GM18498 (cell line): ENCODE measurements at regions not wholly inside any gene's neighbourhood (a gene's known extent, or its start where the extent isn't known, plus 50 kb on each side); places are given as distances from the start of the nearest gene placed in this dataset.

Experiments
- ATAC-seq: cut with Tn5 transposase; IDR thresholded peaks from one replicate; pipeline ENCODE4 v1.9.1; 2021; ENCODE audit warnings: mild to moderate bottlenecking, moderate library complexity; ENCODE audit not compliant: unreplicated experiment

DNA sequence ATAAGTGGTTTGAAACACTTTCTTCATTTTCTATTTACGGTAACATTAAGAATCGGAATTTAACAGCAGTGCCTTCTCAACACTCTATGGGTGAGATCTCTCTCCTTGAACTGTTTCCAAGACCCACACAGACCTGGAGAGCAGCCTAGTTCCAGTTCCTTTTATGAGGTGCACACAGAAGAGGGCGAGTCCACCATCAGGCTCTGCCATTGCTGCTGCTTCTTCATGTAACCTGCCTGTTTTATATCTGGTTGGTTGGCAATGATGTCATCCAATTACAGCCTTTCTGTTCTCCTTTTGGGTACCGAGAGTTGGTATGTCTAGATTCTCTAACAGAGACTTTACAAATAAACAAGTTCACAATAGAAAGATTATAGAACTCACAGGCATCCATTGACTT is 225.7 kb downstream of the UTP18 start:
- no peak for ATAC-seq

DNA sequence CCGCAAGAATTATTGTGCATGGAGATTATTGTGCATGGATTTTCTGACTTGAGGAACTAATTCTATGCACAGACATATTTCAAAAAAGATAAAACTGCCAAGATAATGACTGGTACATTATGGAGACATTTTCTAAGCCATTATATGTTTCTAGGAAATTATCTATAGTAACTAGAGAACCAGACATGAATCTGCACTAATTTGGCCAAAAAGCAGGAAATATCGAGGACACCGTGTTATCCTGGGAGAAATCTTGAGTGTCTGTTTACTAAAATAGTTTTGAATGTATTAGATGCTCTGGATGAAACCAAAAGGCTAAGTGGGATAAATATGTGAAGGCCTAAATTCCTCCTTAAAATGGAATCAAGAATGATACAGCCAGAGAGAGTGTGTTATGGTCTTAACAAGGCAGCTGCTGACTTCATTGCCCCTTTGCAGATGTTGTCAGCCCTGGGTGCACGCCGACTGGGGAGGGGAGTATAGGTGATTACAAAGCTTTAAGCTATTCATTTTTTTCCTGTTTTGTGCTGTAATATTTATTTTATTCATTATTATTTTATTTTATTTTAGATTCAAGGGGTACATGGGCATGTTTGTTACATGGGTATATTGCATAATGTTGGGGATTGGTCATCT is 226.7 kb downstream of the UTP18 start:
- ATAC-seq = no peak

DNA sequence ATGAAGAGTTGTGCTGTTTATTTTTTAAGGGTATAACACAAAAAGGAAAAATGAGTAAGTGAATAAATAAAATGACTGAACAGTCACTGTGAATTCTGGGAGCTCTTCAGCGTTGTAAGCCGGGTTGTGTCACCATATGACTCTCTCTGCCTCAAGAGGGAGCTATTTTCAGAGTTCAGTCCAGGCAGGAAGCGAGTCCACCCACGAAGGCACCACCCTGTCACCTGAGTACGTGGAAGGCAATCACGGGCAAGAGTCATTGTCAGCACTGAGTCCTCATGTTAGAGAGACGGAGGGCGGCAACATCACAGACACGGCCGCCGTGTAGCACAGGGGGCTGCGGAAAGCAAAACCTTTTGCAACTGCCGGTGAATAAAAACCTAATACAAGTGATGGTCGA is 227.6 kb downstream of the UTP18 start:
- ATAC-seq = no peak

DNA sequence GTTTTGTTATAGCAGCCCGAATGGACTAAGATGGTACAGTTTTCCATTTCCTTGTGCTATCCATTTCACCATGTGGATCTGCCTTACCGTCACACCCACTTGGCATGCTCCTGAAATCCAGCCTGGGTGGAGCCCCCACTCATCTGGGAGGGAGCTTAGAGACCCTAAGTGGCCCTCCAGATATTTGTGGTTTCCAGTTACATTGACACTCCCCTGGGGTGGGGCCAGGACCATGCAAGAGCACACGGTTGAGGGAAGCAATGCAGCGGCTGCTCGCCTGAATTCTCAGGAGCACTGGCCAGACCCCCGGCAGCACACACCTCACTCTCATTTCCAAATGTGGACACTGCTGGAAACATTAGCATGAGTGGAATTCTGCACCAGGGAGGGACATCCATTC is 231.1 kb downstream of the UTP18 start:
- no peak for ATAC-seq

DNA sequence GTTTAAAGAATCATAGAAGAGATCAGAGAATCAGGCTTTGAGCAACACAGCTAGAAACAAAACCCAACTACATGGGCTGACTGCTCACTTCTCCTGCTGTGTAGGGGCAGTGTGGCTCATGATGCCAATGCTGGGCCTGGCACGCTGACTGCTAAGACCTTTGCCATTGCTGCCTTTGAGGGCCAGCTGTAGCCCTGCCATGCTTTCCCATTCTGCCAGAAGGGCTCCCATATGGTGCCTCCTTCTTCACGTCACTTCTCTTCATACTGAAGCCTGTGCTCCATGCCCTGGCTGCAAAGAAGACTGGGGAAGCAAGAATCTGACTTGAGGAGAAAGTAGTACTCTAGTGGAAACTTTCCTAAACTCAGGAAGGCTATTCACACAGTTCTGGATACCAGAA is 232.9 kb downstream of the UTP18 start:
- no peak for ATAC-seq

DNA sequence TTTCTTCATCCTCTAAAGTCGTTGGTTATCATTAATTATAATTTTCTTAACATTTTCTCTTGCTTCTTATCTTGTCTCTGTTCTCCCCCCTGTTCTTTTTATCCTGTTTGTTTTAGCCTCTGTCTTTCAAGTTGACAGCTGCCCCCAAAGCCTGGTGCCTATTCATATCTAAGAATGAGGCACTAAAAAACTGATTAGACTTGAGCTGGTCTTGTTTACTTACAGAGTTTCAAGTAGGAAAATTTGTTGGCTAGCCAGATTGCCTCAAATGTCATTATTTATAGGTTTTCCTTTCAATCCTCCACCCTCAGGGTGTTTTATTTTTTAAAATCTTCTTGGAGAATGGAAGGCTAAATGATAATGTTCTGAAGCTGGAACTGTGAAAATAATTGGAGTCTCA is 236.0 kb downstream of the UTP18 start:
- no peak for ATAC-seq

DNA sequence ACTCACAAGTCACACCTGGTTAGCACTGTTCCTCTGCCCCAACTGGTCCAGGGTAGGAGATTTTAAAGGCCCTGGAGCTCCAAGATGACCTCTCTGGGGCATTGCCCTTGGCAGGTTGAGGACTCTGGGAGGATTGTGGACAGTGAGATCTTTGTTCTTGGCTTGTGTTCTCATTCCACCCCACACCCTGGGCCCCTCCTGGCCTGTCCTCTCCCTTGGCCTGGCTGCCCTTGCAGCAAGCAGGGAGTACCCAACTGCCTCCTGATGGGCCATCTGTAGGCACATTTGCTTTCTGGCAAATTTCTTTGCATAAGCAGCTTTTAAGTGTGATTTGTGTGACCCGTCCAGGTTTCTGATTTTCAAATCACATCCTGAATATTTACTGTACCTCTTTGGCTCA is 239.6 kb downstream of the UTP18 start:
- ATAC-seq = no peak

DNA sequence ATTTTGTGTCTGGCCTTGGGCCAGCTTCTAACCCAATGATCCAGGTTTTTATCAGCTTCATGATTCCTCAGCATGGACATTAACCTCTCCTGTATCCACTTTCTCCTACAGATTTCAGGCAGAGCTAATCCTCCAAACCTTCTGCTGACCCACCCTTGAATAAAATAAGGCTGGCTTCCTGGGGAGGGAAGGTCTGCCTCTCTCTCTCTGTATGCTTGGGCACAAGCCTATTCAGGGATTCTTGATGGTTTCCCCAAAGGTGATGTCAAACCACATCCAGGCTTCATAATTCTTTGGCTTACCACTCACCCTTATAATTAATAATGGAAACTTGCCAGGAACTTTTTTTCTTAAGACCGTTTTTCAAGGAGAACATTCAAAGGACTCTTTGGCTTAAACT is 240.1 kb downstream of the UTP18 start:
- ATAC-seq = no peak

DNA sequence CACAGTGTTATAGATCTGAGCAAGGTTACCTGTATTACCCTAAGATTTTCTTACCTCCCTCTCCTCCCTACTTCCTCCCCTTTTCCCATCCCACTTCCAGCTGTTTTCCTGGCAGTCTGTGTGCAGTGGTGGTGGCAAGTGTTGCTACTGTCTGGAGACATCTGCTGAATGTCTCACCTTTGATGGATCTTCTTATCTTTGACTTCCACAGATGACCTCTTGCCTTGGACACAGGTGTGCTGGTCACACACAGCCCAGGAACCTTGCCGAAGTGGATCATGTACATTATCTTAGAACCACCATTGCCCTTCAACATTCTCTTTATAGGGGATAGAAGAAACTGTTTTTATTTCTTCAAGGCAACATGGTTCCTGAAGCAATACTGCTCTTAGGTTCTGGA is 245.1 kb downstream of the UTP18 start:
- no peak for ATAC-seq

DNA sequence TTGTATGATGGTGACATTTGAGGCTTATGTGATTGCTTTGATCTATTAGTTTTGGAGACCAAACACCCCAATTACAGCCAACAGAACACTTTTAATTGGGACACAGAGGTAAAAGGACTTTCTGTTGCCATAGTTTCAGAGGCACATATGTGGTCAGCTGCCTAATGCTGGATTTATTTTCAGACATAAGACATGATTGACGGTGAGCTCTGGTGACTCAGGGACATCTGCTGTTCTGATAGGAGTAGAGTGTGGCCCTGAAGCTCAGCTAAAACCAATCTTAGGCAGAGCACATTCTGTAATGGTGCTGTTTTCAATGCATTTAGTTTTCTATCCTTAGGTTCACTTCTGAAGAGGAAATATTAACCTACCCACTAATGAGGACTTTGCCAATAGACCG is 247.1 kb downstream of the UTP18 start:
- ATAC-seq = no peak

DNA sequence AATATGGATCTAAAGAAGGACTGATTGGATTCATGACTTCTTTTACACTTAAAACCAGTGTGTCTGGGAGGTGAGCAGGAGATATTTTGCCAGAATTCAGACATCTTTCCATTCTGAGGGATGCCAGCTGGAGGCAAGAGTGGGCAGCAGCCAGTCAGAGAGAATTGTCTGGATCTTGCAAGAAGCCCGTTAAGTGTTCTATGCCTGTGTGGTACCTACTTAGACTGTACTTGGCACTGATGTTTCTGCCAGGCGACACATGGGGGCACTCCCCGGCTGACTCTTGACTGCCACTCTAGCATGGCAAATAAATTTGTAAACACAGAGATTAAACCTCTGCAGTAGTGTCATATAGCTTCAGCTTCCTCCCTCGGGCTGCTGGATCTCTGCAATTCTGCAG is 247.7 kb downstream of the UTP18 start:
- no peak for ATAC-seq

DNA sequence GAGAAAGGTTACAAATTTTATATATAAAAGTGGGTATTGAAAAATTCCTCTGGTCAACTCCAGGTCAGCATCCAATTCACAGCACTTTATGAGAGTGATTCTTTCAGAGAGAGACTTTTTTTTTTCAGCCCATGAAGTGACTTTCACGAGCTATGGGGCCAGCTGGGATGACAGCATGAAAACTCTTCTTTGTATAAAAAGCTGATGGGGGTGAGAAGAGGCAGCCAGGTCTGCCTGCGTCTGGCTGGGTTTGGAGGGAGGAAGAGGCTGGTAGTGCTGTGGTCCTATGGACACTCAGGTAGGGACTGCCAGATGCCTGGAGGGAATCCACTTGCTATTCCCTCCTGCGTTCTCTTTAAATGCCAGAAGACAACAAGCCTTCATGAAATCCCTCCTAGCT is 250.6 kb downstream of the UTP18 start:
- no peak for ATAC-seq

DNA sequence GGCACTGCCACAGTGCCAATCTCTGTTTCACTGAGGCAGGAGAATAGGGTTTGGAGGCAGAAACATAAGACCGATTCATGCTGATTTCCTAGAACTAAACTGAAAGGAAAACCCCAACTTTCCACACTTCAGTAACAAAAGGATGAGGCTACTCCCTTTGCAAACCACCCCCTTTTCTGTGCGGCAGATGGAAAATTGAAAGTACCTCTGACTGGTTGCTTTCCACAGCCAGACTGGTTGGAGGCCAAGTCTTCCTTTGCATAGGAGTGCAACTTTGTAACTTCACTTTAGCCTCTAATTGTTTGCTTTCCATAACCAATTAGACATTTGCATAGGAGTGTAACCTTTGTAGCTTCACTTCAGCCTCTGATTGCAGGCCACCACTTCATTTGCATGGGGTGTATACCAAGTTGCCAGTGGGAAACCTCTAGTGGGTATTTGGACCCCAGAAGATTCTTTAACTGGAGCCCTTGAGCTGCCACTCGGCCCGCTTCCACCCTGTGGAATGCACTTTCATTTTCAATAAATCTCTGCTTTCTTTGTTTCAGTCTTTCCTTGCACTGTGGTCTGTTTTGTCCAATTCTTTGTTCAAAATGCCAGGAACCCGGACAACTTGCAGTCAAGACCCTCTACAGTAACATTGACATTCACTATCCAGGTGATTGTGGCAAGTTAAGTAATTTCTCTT is 252.0 kb downstream of the UTP18 start:
- no peak for ATAC-seq

DNA sequence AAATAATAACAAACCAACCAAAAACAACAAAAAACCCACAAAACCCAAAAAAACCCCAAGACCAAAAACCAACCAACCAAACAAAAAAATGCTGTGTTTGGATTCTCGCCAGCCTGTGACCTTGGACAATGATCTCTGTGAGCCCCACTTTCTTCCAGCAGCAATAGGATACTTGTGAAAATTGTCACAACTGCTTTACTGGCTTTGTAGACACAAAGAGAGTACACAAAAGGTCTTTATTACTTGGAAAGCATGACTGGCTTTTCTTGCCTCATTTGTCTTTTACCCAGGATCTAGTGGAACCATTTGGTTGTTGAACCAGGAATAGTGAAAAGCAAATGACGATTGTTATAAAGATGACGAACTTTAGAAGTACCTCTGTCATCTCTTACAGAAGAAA is 256.6 kb downstream of the UTP18 start:
- no peak for ATAC-seq

DNA sequence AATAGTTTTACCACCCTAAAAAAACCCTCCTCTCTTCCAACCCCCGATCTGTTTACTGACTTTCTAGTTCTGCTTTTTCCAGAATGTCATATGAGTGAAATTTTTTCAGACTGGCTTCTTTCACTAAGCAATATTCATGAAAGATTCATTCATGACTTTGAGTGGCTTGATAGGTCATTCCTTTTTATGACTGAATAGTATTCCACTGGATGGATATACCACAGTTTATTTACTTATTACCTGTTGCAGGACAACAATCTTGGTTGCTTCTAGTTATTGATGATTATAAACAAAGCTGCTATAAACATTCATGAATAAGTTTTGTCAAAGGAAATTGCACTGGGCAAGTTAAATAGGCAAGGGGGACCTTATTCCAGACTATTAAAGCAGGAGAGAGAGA is 264.2 kb downstream of the UTP18 start:
- no peak for ATAC-seq

DNA sequence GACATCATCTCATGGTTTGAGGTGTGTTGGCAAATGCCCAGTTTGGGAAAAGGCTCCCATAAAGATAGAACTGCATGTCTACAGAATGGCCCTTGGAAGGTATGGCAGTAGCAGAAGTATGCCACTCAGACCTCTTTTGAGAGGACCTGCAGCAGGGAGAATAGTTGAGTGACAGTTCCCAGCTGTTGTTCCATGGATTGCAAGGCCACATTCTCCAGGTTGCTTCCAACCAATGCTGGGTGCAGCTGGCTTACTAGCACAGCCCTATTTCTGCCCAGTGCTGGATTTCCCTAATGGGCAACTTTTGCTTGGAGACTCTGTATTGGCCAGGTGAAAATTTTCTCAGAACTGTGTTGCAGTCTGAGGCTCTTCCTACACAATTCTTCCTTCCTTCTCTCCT is 266.2 kb downstream of the UTP18 start:
- ATAC-seq = no peak

DNA sequence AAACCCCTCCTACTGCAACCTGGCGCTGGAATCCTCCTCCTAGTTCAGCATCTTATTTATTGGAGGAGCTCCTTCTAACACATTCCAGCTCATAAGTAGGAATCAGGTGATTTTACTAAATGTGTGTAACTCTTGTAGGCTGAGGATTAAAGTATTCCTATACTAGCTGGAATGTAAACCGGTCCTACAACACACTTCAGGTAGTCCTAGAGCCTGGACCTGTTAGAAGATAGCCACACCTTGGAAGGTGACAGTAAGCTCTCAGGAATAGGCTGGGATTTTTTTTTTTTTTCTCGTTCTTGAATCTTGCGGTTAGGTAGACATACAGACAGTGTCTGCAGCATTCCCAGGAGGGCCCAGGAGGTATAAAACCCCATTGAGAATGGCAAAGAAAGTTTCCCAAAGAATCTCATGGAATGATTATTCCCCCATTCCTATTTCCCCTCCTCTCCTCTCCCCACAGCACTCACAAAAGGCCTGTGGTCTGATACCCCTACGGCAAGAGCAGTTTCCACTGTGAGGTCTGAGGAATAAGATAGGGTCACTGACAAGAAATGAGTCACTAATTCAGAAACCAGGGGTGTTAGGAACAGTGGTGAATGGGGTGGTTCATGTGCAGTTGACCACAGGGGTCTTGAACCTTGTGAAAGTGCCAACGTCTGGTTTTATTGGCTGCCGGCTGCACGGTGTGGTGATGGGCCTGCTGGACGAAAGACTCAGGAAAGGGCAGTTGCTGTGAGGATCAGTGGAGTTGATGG is 267.1 kb downstream of the UTP18 start:
- ATAC-seq = no peak

DNA sequence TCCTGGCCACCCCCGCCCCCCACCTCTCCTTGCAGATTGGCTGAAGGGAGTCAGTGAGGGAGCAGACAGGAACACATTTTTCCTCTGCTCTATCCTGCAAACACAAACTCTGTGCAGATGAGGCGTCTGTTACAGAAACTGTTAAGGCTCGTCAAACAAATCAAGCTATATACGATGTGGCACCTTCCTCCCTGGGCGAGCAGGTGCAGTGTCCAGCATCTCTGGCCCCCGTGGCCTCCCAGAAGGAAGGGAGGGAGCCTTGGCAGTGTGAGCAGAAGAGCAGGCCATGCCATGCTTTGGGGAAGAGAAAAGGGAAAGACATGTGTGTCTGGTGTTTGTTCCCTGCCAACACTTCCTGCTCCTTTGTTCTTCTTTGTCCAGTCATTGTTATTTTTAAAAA is 267.8 kb downstream of the UTP18 start:
- ATAC-seq = no peak

DNA sequence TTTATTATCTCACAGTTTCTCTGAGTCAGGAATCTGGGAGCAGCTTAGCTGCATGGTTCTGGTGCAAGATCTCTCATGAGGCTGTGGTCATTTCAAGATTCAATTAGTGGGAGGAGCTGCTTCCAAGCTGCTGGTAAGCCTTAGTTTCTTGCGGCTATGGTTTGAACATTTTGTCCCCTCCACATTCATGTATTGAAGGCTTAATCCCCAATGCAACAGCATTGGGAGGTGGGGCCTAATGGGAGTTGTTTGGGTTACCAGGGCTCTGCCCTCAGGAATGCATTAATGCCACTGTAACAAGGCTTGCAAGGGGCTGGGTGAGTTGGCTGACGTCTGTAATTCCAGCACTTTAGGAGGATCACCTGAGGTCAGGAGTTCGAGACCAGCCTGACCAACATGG is 272.9 kb downstream of the UTP18 start:
- no peak for ATAC-seq

DNA sequence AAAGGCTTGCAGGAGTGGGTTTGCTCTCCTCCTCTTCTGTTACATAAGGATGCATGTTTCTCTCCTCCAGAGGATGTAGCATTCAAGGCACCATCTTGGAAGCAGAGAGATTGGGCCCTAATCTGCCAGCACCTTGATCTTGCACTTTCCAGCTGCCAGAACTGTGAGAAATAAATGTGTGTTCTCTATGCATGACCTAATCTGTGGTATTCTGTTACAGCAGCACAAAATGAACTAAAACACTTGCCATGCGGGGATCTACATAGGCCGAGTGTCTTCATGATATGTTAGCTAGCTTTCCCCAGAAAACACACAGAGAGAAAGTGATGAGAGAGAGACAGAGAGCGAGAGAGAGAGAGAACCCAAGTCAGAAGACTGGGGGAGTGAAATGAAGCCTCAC is 273.5 kb downstream of the UTP18 start:
- no peak for ATAC-seq

DNA sequence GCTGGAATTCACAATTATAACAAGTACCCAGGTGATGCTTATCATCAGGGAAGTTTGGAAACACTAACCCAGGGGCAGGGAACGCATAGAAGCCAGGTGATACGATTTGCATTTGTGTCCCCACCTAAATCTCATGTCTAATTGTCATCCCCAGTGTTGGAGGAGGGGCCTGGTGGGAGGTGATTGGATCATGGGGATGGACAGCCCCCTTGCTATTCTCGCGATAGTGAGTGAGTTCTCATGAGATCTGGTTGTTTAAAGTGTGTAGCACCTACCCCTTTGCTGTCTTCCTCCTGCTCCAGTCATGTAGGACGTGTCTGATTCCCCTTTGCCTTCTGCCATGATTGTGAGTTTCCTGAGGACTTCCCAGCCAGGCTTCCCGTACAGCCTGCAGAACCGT is 276.3 kb downstream of the UTP18 start:
- no peak for ATAC-seq

DNA sequence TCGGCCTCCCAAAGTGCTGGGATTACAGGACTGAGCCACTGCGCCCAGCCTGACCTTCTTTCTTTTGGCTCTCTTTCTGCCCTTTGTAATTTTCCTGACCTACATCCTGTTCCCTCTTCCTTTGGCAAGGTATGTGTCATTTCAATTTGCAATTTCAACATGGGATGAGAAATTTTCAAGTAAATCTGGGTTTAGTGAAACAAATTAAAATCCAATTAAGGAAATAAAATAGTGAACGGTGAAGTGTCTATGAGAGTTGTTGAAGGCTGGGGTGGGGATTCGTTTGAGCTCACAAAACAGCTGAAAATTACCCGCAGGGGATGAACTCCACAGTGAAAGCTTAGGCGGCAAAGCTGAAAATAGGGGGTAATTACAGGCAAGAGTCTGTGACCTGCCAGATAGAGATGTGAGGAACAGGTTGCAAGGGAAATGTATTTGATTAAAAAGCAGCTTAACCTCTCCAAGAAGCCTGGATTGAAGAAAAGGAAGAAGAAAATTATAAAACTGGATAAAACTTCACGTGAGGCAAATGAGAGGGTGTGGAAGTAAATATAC is 277.7 kb downstream of the UTP18 start:
- ATAC-seq = no peak
